GM12864 (cell line): ENCODE measurements at regions not wholly inside any gene's neighbourhood (a gene's known extent, or its start where the extent isn't known, plus 50 kb on each side); places are given as distances from the start of the nearest gene placed in this dataset.

Source experiments
- DNase-seq: peaks from one replicate; pipeline ENCODE4 v3.0.0-alpha.2; 2011; ENCODE audit warnings: low read depth
- H3K4me3 ChIP-seq: 2 replicates; pipeline ENCODE4 v1.5.1; 2011; ENCODE audit warnings: mild to moderate bottlenecking, low read depth, low read length, control low read depth
- CTCF ChIP-seq: IDR thresholded peaks from 2 replicates; pipeline ENCODE4 v1.5.1; 2011; ENCODE audit warnings: low read depth, mild to moderate bottlenecking, moderate library complexity, low read length, control low read depth, inconsistent platforms; ENCODE audit errors: missing control alignments

GRCh38 chr2:175574069-175574468 is 392.6 kb upstream of the ATP5MC3 start:
- H3K4me3 ChIP-seq: no peak overlapping the region
- no peak for DNase-seq
- TF ChIP-seq CTCF: no peak

- no peak for TF ChIP-seq CTCF
- no peak overlapping the region for H3K4me3 ChIP-seq
- no peak for DNase-seq
These were observed 389.7 kb upstream of the ATP5MC3 start for GRCh38 chr2:175571078-175571653.

GRCh38 chr2:175568109-175568730 is 386.7 kb upstream of the ATP5MC3 start:
- no peak for DNase-seq
- no peak overlapping the region for H3K4me3 ChIP-seq
- no peak for TF ChIP-seq CTCF

- DNase-seq: no peak
- H3K4me3 ChIP-seq: no peak overlapping the region
- TF ChIP-seq CTCF: no peak
These were observed 386.0 kb upstream of the ATP5MC3 start for GRCh38 chr2:175567435-175568061.

GRCh38 chr2:175560521-175561169 is 379.1 kb upstream of the ATP5MC3 start:
- H3K4me3 ChIP-seq: no peak overlapping the region
- no peak for DNase-seq
- TF ChIP-seq CTCF: no peak

GRCh38 chr2:175559613-175560012 is 378.1 kb upstream of the ATP5MC3 start:
- DNase-seq: no peak
- H3K4me3 ChIP-seq: no peak overlapping the region
- TF ChIP-seq CTCF: no peak
